HepG2 (cell line): ENCODE measurements at regions not wholly inside any gene's neighbourhood (a gene's known extent, or its start where the extent isn't known, plus 50 kb on each side); places are given as distances from the start of the nearest gene placed in this dataset.

Source experiments
- ATAC-seq: fragments of 200-7000 bp; cut with Tn5 transposase; 3 replicates; pipeline ENCODE4 v1.9.1; 2020; ENCODE audit warnings: mild to moderate bottlenecking, moderate library complexity
- BruUV-seq: library from RNA; stranded (reverse); fragments of 400-500 nt; replicated peaks from 2 replicates; lab custom pipeline; 2021; lab: Mats Ljungman, UMichigan
- CTCF ChIA-PET: fragments of 300-600 bp; formaldehyde crosslinking; extraction: SDS; loops from one replicate; lab custom pipeline; 2021; ENCODE audit warnings: low total read pairs, inconsistent platforms, low intra/inter-chr PET ratio; lab: Yijun Ruan, JAX
- POLR2A ChIA-PET: fragments of 350-600 bp; sonication (Branson Sonifier 250); formaldehyde crosslinking; loops from one replicate; lab custom pipeline; 2020; ENCODE audit warnings: antibody characterized with exemption, inconsistent platforms; lab: Yijun Ruan, JAX
- DNase-seq: peaks from one replicate; pipeline ENCODE4 v3.0.0-alpha.2; 2015; ENCODE audit warnings: low spot score
- FAIRE-seq: peaks from 3 replicates; lab custom pipeline; 2011; peaks lifted over from hg19 to GRCh38; lab: Jason Lieb, UNC
- H2AFZ ChIP-seq: one replicate; pipeline ENCODE4 v1.6.1; 2011; ENCODE audit warnings: low read length, inconsistent platforms
- H3K27ac ChIP-seq: fragments of 300-600 bp; 3 replicates; pipeline ENCODE4 v1.8.0; 2011; ENCODE audit warnings: mixed run types, mild to moderate bottlenecking, mixed read lengths, low read length, inconsistent platforms; ENCODE audit not compliant: insufficient read depth; ENCODE audit errors: extremely low read length
- H3K27me3 ChIP-seq, 2 experiments: fragments of 200-600 bp in 1 of 2; 2 replicates in 1 of 2; 3 replicates in 1 of 2; pipeline versions ENCODE4 v1.6.0 to v1.8.0; 2011; ENCODE audit warnings: low read length in 2 of 2, mild to moderate bottlenecking in 2 of 2, moderate library complexity in 2 of 2, inconsistent platforms in 1 of 2; ENCODE audit not compliant: insufficient read depth in 2 of 2, control insufficient read depth in 1 of 2
- H3K36me3 ChIP-seq, 2 experiments: fragments of 200-600 bp in 1 of 2; replicated peaks in 1 of 2; 2 replicates in 1 of 2; 3 replicates in 1 of 2; pipeline versions ENCODE4 v1.5.1 to v1.8.0; 2011; ENCODE audit warnings: low read length in 2 of 2, inconsistent platforms in 1 of 2; ENCODE audit not compliant: insufficient read depth in 2 of 2, control insufficient read depth in 1 of 2
- H3K4me1 ChIP-seq: 2 replicates; pipeline ENCODE4 v1.5.1; 2012; ENCODE audit warnings: low read length, inconsistent platforms; ENCODE audit not compliant: insufficient read depth
- H3K4me2 ChIP-seq: 2 replicates; pipeline ENCODE4 v1.6.0; 2011; ENCODE audit warnings: low read depth, low read length, inconsistent platforms
- H3K4me3 ChIP-seq, 3 experiments: fragments of 200-600 bp in 1 of 3; sonication (generic), shearing (Covaris generic) in 1 of 3; replicated peaks in 1 of 3; 2 replicates each; pipeline ENCODE4 v1.5.1; 2011 to 2016; ENCODE audit warnings: low read length in 3 of 3, inconsistent platforms in 2 of 3, low read depth in 2 of 3, mild to moderate bottlenecking in 2 of 3, control low read depth in 1 of 3, mixed read lengths in 1 of 3; ENCODE audit not compliant: insufficient read depth in 1 of 3
- H3K79me2 ChIP-seq: one replicate; pipeline ENCODE4 v1.6.1; 2011; ENCODE audit warnings: low read length, inconsistent platforms; ENCODE audit not compliant: insufficient read depth
- H3K9ac ChIP-seq: 2 replicates; pipeline ENCODE4 v1.6.0; 2011; ENCODE audit warnings: mild to moderate bottlenecking, low read depth, low read length, inconsistent platforms; ENCODE audit not compliant: insufficient read depth
- H3K9me3 ChIP-seq: 2 replicates; pipeline ENCODE4 v1.5.1; 2012; ENCODE audit warnings: mild to moderate bottlenecking, low read length
- H4K20me1 ChIP-seq: 2 replicates; pipeline ENCODE4 v1.6.0; 2011; ENCODE audit warnings: inconsistent platforms, mild to moderate bottlenecking, low read length, moderate library complexity; ENCODE audit not compliant: insufficient read depth
- ARID3A ChIP-seq: IDR thresholded peaks from 2 replicates; pipeline ENCODE4 v1.6.1; 2012; ENCODE audit warnings: low read depth, low read length, improper control_type of control experiment
- FLYWCH1 ChIP-seq: sonication (generic); formaldehyde crosslinking; IDR thresholded peaks from 2 replicates; pipeline ENCODE4 v1.8.1; 2023; ENCODE audit warnings: mild to moderate bottlenecking, missing genetic modification reagents
- KDM3A ChIP-seq: IDR thresholded peaks from 2 replicates; pipeline ENCODE4 v1.6.1; 2018; ENCODE audit warnings: low read depth, missing compliant biosample characterization
- MNT ChIP-seq: fragments of 450-650 bp; IDR thresholded peaks from 2 replicates; pipeline ENCODE4 v1.6.1; 2016
- MYC ChIP-seq: sonication (generic); formaldehyde crosslinking; IDR thresholded peaks from 2 replicates; pipeline ENCODE4 v1.9.0; 2021; ENCODE audit warnings: missing genetic modification reagents, borderline replicate concordance
- NFE2 ChIP-seq: sonication (generic); formaldehyde crosslinking; IDR thresholded peaks from 2 replicates; pipeline ENCODE4 v1.4.0; 2020; ENCODE audit warnings: missing genetic modification reagents
- NFE2L1 ChIP-seq: sonication (generic); formaldehyde crosslinking; IDR thresholded peaks from 2 replicates; pipeline ENCODE4 v1.4.0; 2020; ENCODE audit warnings: missing genetic modification reagents, mild to moderate bottlenecking, borderline replicate concordance
- POLR2AphosphoS2 ChIP-seq: IDR thresholded peaks from 2 replicates; pipeline ENCODE4 v1.6.1; 2011; ENCODE audit warnings: low read depth, low read length, improper control_type of control experiment
- TEAD3 ChIP-seq: optimal IDR thresholded peaks from 2 replicates; pipeline ENCODE3; 2016; ENCODE audit warnings: borderline replicate concordance
- TERF1 ChIP-seq: sonication (generic); formaldehyde crosslinking; IDR thresholded peaks from 2 replicates; pipeline ENCODE4 v1.8.0; 2022; ENCODE audit warnings: mild to moderate bottlenecking, missing genetic modification reagents, moderate library complexity
- ZIK1 ChIP-seq: sonication (generic); formaldehyde crosslinking; IDR thresholded peaks from 2 replicates; pipeline ENCODE4 v1.5.0; 2020; ENCODE audit warnings: mild to moderate bottlenecking, low read depth, missing genetic modification reagents, borderline replicate concordance
- ZNF720 ChIP-seq: sonication (generic); formaldehyde crosslinking; IDR thresholded peaks from 2 replicates; pipeline ENCODE4 v1.4.0; 2020; ENCODE audit warnings: missing genetic modification reagents
- ZSCAN5A ChIP-seq: sonication (generic); formaldehyde crosslinking; IDR thresholded peaks from 2 replicates; pipeline ENCODE4 v1.8.0; 2022; ENCODE audit warnings: mild to moderate bottlenecking, missing genetic modification reagents, borderline replicate concordance
- WGBS: methylation state at CpG from one replicate; pipeline ENCODE4 v1.1.6; 2017; ENCODE audit warnings: low lambda C conversion rate; 5-methylcytosine and 5-hydroxymethylcytosine counted together
- in situ Hi-C: cut with HindIII; loops from 2 replicates; pipeline ENCODE4 v1.10.0; 2017; ENCODE audit warnings: low pct_unique_long_range_greater_than_20kb; ENCODE audit not compliant: extremely low pct_ligation_motif_present
- intact Hi-C: fragments of 100-400 bp; cut with micrococcal nuclease; formaldehyde crosslinking; loops from one replicate; pipeline ENCODE4 v1.10.0; 2022; ENCODE audit not compliant: unreplicated experiment

GRCh38 chr20:4532772-4533171 lies 153.5 kb upstream of the PRNP start:
- 2% methylated on average over 1 of the region's 1 CpG for WGBS
- Histone ChIP-seq H3K4me2 (no peak overlapping the region), H3K9me3 (no peaks in the 10 kb centered on the region), H3K9ac (no peak overlapping the region), H2AFZ (no peak overlapping the region), H4K20me1 (no peaks in the 10 kb centered on the region), H3K27me3 (0 out of 5 replicates have a peak, but pooled peaks cover 0 to 7% of the 10 kb centered on the region in 2 experiments)
- DNase-seq (no peak), ATAC-seq (no peak)
- CTCF ChIA-PET, result no interaction called here
- POLR2A ChIA-PET, result no interaction called here
- no TSS peak for BruUV-seq
- intact Hi-C loops, result no loop called here
- peak; percentile 91 for TF ChIP-seq MNT
- TF ChIP-seq ARID3A, result no peak
- no peak for TF ChIP-seq TEAD3
- TF ChIP-seq, all 625 proteins: peak for 1
- Histone ChIP-seq H3K4me3 (no peak overlapping the region), H3K36me3 (no peaks in the 10 kb centered on the region), H3K27ac (no peak overlapping the region), H3K4me1 (no peaks in the 10 kb centered on the region), H3K79me2 (no peaks in the 10 kb centered on the region)
- in situ Hi-C loops, result no loop called here
- no peak for FAIRE-seq

GRCh38 chr20:4524792-4525191 lies 161.5 kb upstream of the PRNP start:
- DNase-seq (no peak), FAIRE-seq (no peak), ATAC-seq (no peak)
- intact Hi-C loops (no loop called here), in situ Hi-C loops (no loop called here)
- 0 out of 5 replicates have a peak, but pooled peaks cover 0 to 2% of the 10 kb centered on the region in 2 experiments for H3K27me3 ChIP-seq
- H3K36me3 ChIP-seq, result no peaks in the 10 kb centered on the region
- H3K9ac ChIP-seq, result no peak overlapping the region
- H3K27ac ChIP-seq, result no peak overlapping the region
- H3K9me3 ChIP-seq, result no peaks in the 10 kb centered on the region
- BruUV-seq, result no TSS peak
- no peak overlapping the region for H3K4me3 ChIP-seq
- WGBS, result 39% methylated on average over 1 of the region's 1 CpG
- no peak overlapping the region for H2AFZ ChIP-seq
- H3K4me2 ChIP-seq, result no peak overlapping the region
- H3K79me2 ChIP-seq, result no peaks in the 10 kb centered on the region
- POLR2A ChIA-PET, result no interaction called here
- CTCF ChIA-PET, result no interaction called here
- no peaks in the 10 kb centered on the region for H4K20me1 ChIP-seq
- no peaks in the 10 kb centered on the region for H3K4me1 ChIP-seq
- TF ChIP-seq TERF1 (CRISPR knock-in tag) (no peak), POLR2AphosphoS2 (no peak), NFE2L1 (no peak), MYC (no peak), ZSCAN5A (CRISPR knock-in tag) (no peak), ZNF720 (CRISPR knock-in tag) (no peak), ZIK1 (CRISPR knock-in tag) (no peak), NFE2 (CRISPR knock-in tag) (no peak), KDM3A (no peak), FLYWCH1 (CRISPR knock-in tag) (no peak)
